ENCODE measurements at regions not wholly inside any gene's neighbourhood (a gene's known extent, or its start where the extent isn't known, plus 50 kb on each side); places are given as distances from the start of the nearest gene placed in this dataset.

DNA sequence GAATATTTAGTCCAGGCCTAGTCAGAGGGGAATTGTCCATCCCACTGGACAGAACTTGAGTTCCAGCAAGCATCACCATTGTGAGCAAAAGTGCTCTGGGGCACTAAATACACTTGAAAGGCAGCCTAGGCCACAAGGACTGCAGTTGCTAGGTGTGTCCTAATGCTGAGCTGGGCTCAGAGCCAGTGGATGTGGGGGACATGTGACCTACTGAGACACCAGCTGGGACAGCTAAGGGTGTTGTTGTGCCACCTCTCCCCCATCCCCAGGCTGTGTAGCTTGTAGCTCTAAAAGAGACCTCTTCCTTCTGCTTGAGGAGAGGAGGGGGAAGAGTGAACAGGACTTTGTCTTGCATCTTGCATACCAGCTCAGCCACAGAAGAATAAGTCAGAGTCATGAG, 120.9 kb downstream of the DTWD1 start:
- Mint-ChIP-seq H3K4me1 (ENCODE audit: low read depth, unreplicated experiment) (no peaks in the 10 kb centered on the region), H3K36me3 (ENCODE audit: insufficient read depth, unreplicated experiment) (no peaks in the 10 kb centered on the region), H3K27ac (ENCODE audit: unreplicated experiment) (no peak overlapping the region), H3K4me3 (ENCODE audit: low read depth, unreplicated experiment) (no peak overlapping the region), H3K9me3 (ENCODE audit: low read depth, unreplicated experiment) (no peaks in the 10 kb centered on the region), H3K27me3 (ENCODE audit: unreplicated experiment) (no peaks in the 10 kb centered on the region)
- TF ChIP-seq, protein P1, sequence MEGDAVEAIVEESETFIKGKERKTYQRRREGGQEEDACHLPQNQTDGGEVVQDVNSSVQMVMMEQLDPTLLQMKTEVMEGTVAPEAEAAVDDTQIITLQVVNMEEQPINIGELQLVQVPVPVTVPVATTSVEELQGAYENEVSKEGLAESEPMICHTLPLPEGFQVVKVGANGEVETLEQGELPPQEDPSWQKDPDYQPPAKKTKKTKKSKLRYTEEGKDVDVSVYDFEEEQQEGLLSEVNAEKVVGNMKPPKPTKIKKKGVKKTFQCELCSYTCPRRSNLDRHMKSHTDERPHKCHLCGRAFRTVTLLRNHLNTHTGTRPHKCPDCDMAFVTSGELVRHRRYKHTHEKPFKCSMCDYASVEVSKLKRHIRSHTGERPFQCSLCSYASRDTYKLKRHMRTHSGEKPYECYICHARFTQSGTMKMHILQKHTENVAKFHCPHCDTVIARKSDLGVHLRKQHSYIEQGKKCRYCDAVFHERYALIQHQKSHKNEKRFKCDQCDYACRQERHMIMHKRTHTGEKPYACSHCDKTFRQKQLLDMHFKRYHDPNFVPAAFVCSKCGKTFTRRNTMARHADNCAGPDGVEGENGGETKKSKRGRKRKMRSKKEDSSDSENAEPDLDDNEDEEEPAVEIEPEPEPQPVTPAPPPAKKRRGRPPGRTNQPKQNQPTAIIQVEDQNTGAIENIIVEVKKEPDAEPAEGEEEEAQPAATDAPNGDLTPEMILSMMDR (IDR thresholded peaks at IDR 0.05; ENCODE audit: unreplicated experiment) = no peak
- intact Hi-C loops (cut with micrococcal nuclease; ENCODE audit: unreplicated experiment) = no loop called here
- DNase-seq = no peak
- CTCF ChIA-PET = no interaction called here
- no TSS peak for BruUV-seq (replicated peaks)

DNA sequence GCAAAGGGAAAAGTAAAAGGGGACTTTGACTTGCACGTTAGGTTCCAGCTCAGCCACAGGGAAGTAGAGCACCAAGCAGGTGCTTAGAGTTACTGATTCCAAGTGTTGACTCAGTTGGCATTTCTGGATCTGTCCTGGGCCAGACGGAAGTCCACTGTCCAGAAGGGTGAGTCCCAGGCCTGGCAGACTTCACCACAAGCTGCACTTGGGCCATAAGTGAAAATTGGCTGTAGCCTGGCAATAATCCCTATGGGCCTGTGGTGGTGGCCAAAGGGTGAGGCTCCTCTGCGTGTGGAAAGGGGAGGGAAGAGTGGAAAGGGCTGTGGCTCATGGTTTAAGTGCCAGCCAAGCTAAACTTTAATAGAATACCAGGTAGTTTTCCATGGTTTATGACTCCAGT, 121.5 kb downstream of the DTWD1 start:
- DNase-seq = no peak
- CTCF ChIA-PET = no interaction called here
- TF ChIP-seq, protein P1 (IDR thresholded peaks at IDR 0.05; ENCODE audit: unreplicated experiment) = no peak
- BruUV-seq (replicated peaks) = no TSS peak
- Mint-ChIP-seq H3K27me3 (ENCODE audit: unreplicated experiment) (no peaks in the 10 kb centered on the region), H3K9me3 (ENCODE audit: low read depth, unreplicated experiment) (peaks cover 1% of the 10 kb centered on the region), H3K36me3 (ENCODE audit: insufficient read depth, unreplicated experiment) (no peaks in the 10 kb centered on the region), H3K4me3 (ENCODE audit: low read depth, unreplicated experiment) (no peak overlapping the region), H3K4me1 (ENCODE audit: low read depth, unreplicated experiment) (no peaks in the 10 kb centered on the region), H3K27ac (ENCODE audit: unreplicated experiment) (no peak overlapping the region)
- intact Hi-C loops (cut with micrococcal nuclease; ENCODE audit: unreplicated experiment) = no loop called here

DNA sequence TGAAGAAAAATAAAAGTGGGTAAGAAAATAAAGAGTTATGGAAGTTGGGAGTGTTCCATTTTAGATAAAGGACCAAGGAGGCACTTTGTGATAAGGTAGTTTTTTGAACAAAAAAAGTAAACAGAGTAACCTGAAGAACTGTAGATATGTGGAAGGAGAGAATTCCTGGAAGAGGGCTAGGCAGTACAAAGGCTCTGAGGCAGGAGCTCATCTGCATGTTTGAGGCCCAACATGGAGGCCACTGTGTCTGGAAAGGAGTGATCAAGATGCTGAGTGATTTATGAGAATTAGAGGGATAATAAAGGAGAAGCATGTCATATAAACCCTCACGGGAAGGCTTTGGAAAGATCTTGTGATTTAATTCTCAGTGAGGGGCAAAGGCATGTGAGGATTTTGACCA, 126.5 kb downstream of the DTWD1 start:
- TF ChIP-seq, protein P1 (IDR thresholded peaks at IDR 0.05; ENCODE audit: unreplicated experiment) = no peak
- DNase-seq = no peak
- Mint-ChIP-seq H3K36me3 (ENCODE audit: insufficient read depth, unreplicated experiment) (no peaks in the 10 kb centered on the region), H3K27ac (ENCODE audit: unreplicated experiment) (no peak overlapping the region), H3K27me3 (ENCODE audit: unreplicated experiment) (no peaks in the 10 kb centered on the region), H3K4me3 (ENCODE audit: low read depth, unreplicated experiment) (no peak overlapping the region), H3K4me1 (ENCODE audit: low read depth, unreplicated experiment) (no peaks in the 10 kb centered on the region), H3K9me3 (ENCODE audit: low read depth, unreplicated experiment) (peaks cover 5% of the 10 kb centered on the region)
- intact Hi-C loops (cut with micrococcal nuclease; ENCODE audit: unreplicated experiment) = no loop called here
- BruUV-seq (replicated peaks) = no TSS peak
- CTCF ChIA-PET = interaction anchor here (0.6 kb wide), 1 partner anchor 15 kb away, joined by 4 read pairs; no protein-coding TSS in a partner anchor

DNA sequence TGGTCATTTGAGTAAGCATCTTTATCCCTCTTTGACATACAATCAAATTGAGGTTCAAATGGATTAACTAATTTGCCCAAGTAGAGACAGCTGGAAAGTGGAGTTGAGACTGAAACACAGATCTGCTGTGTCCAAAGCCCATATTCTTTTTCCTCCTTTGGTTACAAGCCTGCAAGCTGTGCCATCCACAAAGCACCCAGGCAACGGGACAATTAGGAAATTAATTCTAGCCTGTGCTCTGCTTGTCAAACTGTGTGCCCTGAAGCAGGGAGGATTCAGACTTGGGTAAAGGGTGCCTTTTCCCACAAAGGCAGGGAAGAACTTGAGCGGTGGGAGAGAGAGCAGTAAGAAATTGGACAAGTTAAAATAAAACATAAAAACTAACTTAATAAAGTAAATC, 127.9 kb downstream of the DTWD1 start:
- H3K4me3 Mint-ChIP-seq (ENCODE audit: low read depth, unreplicated experiment) = no peak overlapping the region
- DNase-seq = no peak
- intact Hi-C loops (cut with micrococcal nuclease; ENCODE audit: unreplicated experiment) = no loop called here
- BruUV-seq (replicated peaks) = no TSS peak
- H3K9me3 Mint-ChIP-seq (ENCODE audit: low read depth, unreplicated experiment) = peaks cover 5% of the 10 kb centered on the region
- CTCF ChIA-PET = no interaction called here
- H3K27ac Mint-ChIP-seq (ENCODE audit: unreplicated experiment) = no peak overlapping the region
- no peaks in the 10 kb centered on the region for H3K4me1 Mint-ChIP-seq (ENCODE audit: low read depth, unreplicated experiment)
- TF ChIP-seq, protein P1 (IDR thresholded peaks at IDR 0.05; ENCODE audit: unreplicated experiment) = no peak
- no peaks in the 10 kb centered on the region for H3K36me3 Mint-ChIP-seq (ENCODE audit: insufficient read depth, unreplicated experiment)
- no peaks in the 10 kb centered on the region for H3K27me3 Mint-ChIP-seq (ENCODE audit: unreplicated experiment)
